H1 (cell line): ENCODE measurements at regions not wholly inside any gene's neighbourhood (a gene's known extent, or its start where the extent isn't known, plus 50 kb on each side); places are given as distances from the start of the nearest gene placed in this dataset.

Experiments used
- CTCF ChIA-PET: fragments of 300-600 bp; sonication (Branson Sonifier 250); formaldehyde crosslinking; loops from one replicate; lab custom pipeline; 2021; ENCODE audit not compliant: partially characterized antibody; lab: Charles Lee
- POLR2A ChIA-PET: fragments of 300-600 bp; sonication (Branson Sonifier 250); formaldehyde crosslinking; loops from one replicate; lab custom pipeline; 2021; ENCODE audit warnings: inconsistent platforms; ENCODE audit not compliant: partially characterized antibody; lab: Charles Lee
- DNase-seq, 2 experiments: peaks; one replicate each; pipeline versions ENCODE4 v3.0.0 to v3.0.0-alpha.2; 2010 to 2022; ENCODE audit warnings: low spot score in 2 of 2, low read depth in 1 of 2, mixed read lengths in 1 of 2
- FAIRE-seq: peaks from 2 replicates; lab custom pipeline; 2011; peaks lifted over from hg19 to GRCh38; lab: Jason Lieb, UNC
- H2AFZ ChIP-seq: 2 replicates; pipeline ENCODE4 v1.8.1; 2012; ENCODE audit warnings: low read length, inconsistent platforms
- H2AK5ac ChIP-seq: 2 replicates; pipeline ENCODE4 v1.6.1; 2013; ENCODE audit warnings: low read depth, low read length
- H2BK120ac ChIP-seq: replicated peaks from 2 replicates; pipeline ENCODE3; 2013; ENCODE audit warnings: low read depth, low read length, inconsistent platforms
- H2BK12ac ChIP-seq: 2 replicates; pipeline ENCODE4 v1.6.1; 2013; ENCODE audit warnings: low read depth, low read length
- H2BK15ac ChIP-seq: 2 replicates; pipeline ENCODE4 v1.6.1; 2013; ENCODE audit warnings: low read length
- H2BK20ac ChIP-seq: 2 replicates; pipeline ENCODE4 v1.6.1; 2013; ENCODE audit warnings: low read length
- H2BK5ac ChIP-seq: 2 replicates; pipeline ENCODE4 v1.6.1; 2013; ENCODE audit warnings: low read depth, low read length
- H3K14ac ChIP-seq: 2 replicates; pipeline ENCODE4 v1.6.1; 2013; ENCODE audit warnings: inconsistent platforms; ENCODE audit not compliant: insufficient read length
- H3K18ac ChIP-seq: 2 replicates; pipeline ENCODE4 v1.6.1; 2013; ENCODE audit warnings: low read length; ENCODE audit errors: extremely low read depth
- H3K23ac ChIP-seq: 2 replicates; pipeline ENCODE4 v1.6.1; 2013; ENCODE audit warnings: inconsistent platforms; ENCODE audit not compliant: insufficient read length
- H3K23me2 ChIP-seq: 2 replicates; pipeline ENCODE4 v1.6.1; 2013; ENCODE audit warnings: low read depth, low read length
- H3K27ac ChIP-seq: 2 replicates; pipeline ENCODE4 v1.6.1; 2011; ENCODE audit warnings: low read depth, low read length, inconsistent platforms
- H3K27me3 ChIP-seq, 4 experiments: replicated peaks in 1 of 4; 1 replicate in 1 of 4; 2 replicates in 3 of 4; pipeline versions ENCODE4 v1.6.1 to v1.8.1; 2011 to 2013; ENCODE audit warnings: low read length in 3 of 4, mild to moderate bottlenecking in 3 of 4, inconsistent platforms in 2 of 4, mixed read lengths in 2 of 4, moderate library complexity in 1 of 4; ENCODE audit not compliant: control insufficient read depth in 3 of 4, insufficient read depth in 3 of 4; ENCODE audit errors: extremely low read depth in 1 of 4
- H3K36me3 ChIP-seq, 4 experiments: 2 replicates each; pipeline versions ENCODE4 v1.6.1 to v1.8.1; 2011 to 2013; ENCODE audit warnings: mild to moderate bottlenecking in 4 of 4, low read length in 3 of 4, moderate library complexity in 2 of 4, control low read depth in 1 of 4, inconsistent platforms in 1 of 4; ENCODE audit not compliant: insufficient read depth in 4 of 4, control insufficient read depth in 2 of 4
- H3K4ac ChIP-seq: replicated peaks from 2 replicates; pipeline ENCODE3; 2013; ENCODE audit warnings: low read length, low read depth, mixed read lengths, inconsistent platforms; ENCODE audit not compliant: insufficient read length
- H3K4me1 ChIP-seq, 4 experiments: replicated peaks in 1 of 4; 1 replicate in 1 of 4; 2 replicates in 3 of 4; pipeline versions ENCODE4 v1.6.1 to v1.8.1; 2011 to 2013; ENCODE audit warnings: low read length in 3 of 4, inconsistent platforms in 2 of 4, mixed read lengths in 1 of 4; ENCODE audit not compliant: insufficient read depth in 4 of 4, control insufficient read depth in 3 of 4
- H3K4me2 ChIP-seq, 2 experiments: 2 replicates each; pipeline versions ENCODE4 v1.6.1 to v1.8.1; 2011 to 2013; ENCODE audit warnings: low read depth in 2 of 2, low read length in 2 of 2, control low read depth in 1 of 2, inconsistent platforms in 1 of 2, mild to moderate bottlenecking in 1 of 2; ENCODE audit not compliant: insufficient read depth in 1 of 2
- H3K4me3 ChIP-seq, 4 experiments: fragments of 200-600, 300-600 bp in 1 of 4; sonication (generic), shearing (Covaris generic), sonication (Bioruptor Twin) in 1 of 4; 2 replicates each; pipeline versions ENCODE4 v1.5.1 to v1.8.1; 2011 to 2016; ENCODE audit warnings: low read length in 4 of 4, low read depth in 3 of 4, control low read depth in 2 of 4, inconsistent platforms in 2 of 4, mild to moderate bottlenecking in 2 of 4, mixed read lengths in 1 of 4, moderate library complexity in 1 of 4; ENCODE audit not compliant: insufficient read depth in 2 of 4; ENCODE audit errors: extremely low read depth in 1 of 4
- H3K56ac ChIP-seq: replicated peaks from 2 replicates; pipeline ENCODE3; 2013; ENCODE audit warnings: low read depth, mild to moderate bottlenecking, mixed read lengths, low read length, inconsistent platforms; ENCODE audit not compliant: insufficient read length
- H3K79me1 ChIP-seq: 2 replicates; pipeline ENCODE4 v1.6.1; 2013; ENCODE audit warnings: low read depth, low read length, control low read depth
- H3K79me2 ChIP-seq, 2 experiments: 2 replicates each; pipeline versions ENCODE4 v1.6.1 to v1.8.1; 2012 to 2013; ENCODE audit warnings: low read length in 2 of 2, mild to moderate bottlenecking in 2 of 2, inconsistent platforms in 1 of 2; ENCODE audit not compliant: insufficient read depth in 2 of 2, control insufficient read depth in 1 of 2
- H3K9ac ChIP-seq, 4 experiments: replicated peaks in 1 of 4; 1 replicate in 1 of 4; 2 replicates in 3 of 4; pipeline versions ENCODE4 v1.6.1 to v1.8.1; 2011 to 2013; ENCODE audit warnings: low read depth in 3 of 4, low read length in 3 of 4, control low read depth in 2 of 4, mild to moderate bottlenecking in 2 of 4, moderate library complexity in 2 of 4, inconsistent platforms in 1 of 4; ENCODE audit errors: extremely low read depth in 1 of 4
- H3K9me3 ChIP-seq, 2 experiments: 2 replicates each; pipeline versions ENCODE4 v1.6.1 to v1.8.1; 2012 to 2013; ENCODE audit warnings: mild to moderate bottlenecking in 2 of 2, moderate library complexity in 2 of 2, control low read depth in 1 of 2, inconsistent platforms in 1 of 2, low read depth in 1 of 2, low read length in 1 of 2, mixed read lengths in 1 of 2; ENCODE audit not compliant: insufficient read depth in 2 of 2
- H4K20me1 ChIP-seq, 2 experiments: replicated peaks in 1 of 2; 2 replicates each; pipeline versions ENCODE3 to v1.8.1; 2011 to 2013; ENCODE audit warnings: inconsistent platforms in 2 of 2, low read length in 2 of 2, mild to moderate bottlenecking in 1 of 2; ENCODE audit not compliant: insufficient read depth in 2 of 2, control insufficient read depth in 1 of 2
- H4K5ac ChIP-seq: 2 replicates; pipeline ENCODE4 v1.6.1; 2013; ENCODE audit warnings: low read length, low read depth, mixed read lengths, inconsistent platforms; ENCODE audit not compliant: insufficient read length
- H4K8ac ChIP-seq: 2 replicates; pipeline ENCODE4 v1.8.0; 2013; ENCODE audit warnings: mild to moderate bottlenecking, moderate library complexity, low read length, inconsistent platforms; ENCODE audit not compliant: insufficient read depth; ENCODE audit errors: extremely low read depth
- H4K91ac ChIP-seq: replicated peaks from 2 replicates; pipeline ENCODE3; 2013; ENCODE audit warnings: low read length, mixed read lengths, inconsistent platforms; ENCODE audit not compliant: insufficient read length
- BCL11A ChIP-seq, 2 experiments: IDR thresholded peaks; one replicate each; pipeline ENCODE4 v1.6.1; 2011; ENCODE audit warnings: low read depth in 2 of 2, low read length in 2 of 2, mild to moderate bottlenecking in 2 of 2
- EP300 ChIP-seq, 2 experiments: IDR thresholded peaks; 1 replicate in 1 of 2; 2 replicates in 1 of 2; pipeline ENCODE4 v1.6.1; 2011 to 2012; ENCODE audit warnings: low read depth in 2 of 2, low read length in 2 of 2, mild to moderate bottlenecking in 2 of 2, borderline replicate concordance in 1 of 2, inconsistent platforms in 1 of 2, moderate library complexity in 1 of 2
- EZH2 ChIP-seq: fragments of 200-600 bp; sonication (generic); IDR thresholded peaks from 2 replicates; pipeline ENCODE4 v1.7.1; 2012; ENCODE audit warnings: low read depth, mild to moderate bottlenecking, moderate library complexity, low read length, inconsistent platforms; ENCODE audit not compliant: severe bottlenecking
- HDAC6 ChIP-seq: IDR thresholded peaks from one replicate; pipeline ENCODE4 v1.7.1; 2012; ENCODE audit warnings: low read depth, mild to moderate bottlenecking, inconsistent platforms, low read length, moderate library complexity
- JUND ChIP-seq: IDR thresholded peaks from 2 replicates; pipeline ENCODE4 v1.6.1; 2011; ENCODE audit warnings: mild to moderate bottlenecking, improper control_type of control experiment, low read length
- NRF1 ChIP-seq: IDR thresholded peaks from 2 replicates; pipeline ENCODE4 v1.6.1; 2011; ENCODE audit warnings: mild to moderate bottlenecking, low read depth, low read length, improper control_type of control experiment
- RAD21 ChIP-seq, 2 experiments: IDR thresholded peaks in 1 of 2; conservative IDR thresholded peaks in 1 of 2; 2 replicates each; pipeline ENCODE4 v1.6.1; 2011; ENCODE audit warnings: low read depth in 2 of 2, low read length in 2 of 2, improper control_type of control experiment in 1 of 2, inconsistent platforms in 1 of 2, mild to moderate bottlenecking in 1 of 2, moderate library complexity in 1 of 2
- SIRT6 ChIP-seq: IDR thresholded peaks from one replicate; pipeline ENCODE4 v1.7.1; 2012; ENCODE audit warnings: low read length, inconsistent platforms
- SIX5 ChIP-seq: IDR thresholded peaks from 2 replicates; pipeline ENCODE4 v1.6.1; 2011; ENCODE audit warnings: mild to moderate bottlenecking, low read depth, low read length
- SP4 ChIP-seq: IDR thresholded peaks from 2 replicates; pipeline ENCODE4 v1.6.1; 2012; ENCODE audit warnings: low read length, inconsistent platforms
- WGBS, 2 experiments: shearing (Covaris generic) in 1 of 2; methylation state at CpG; one replicate each; pipeline versions ENCODE4 v1.1.6 to v1.1.7; 2013 to 2015; ENCODE audit warnings: low lambda C conversion rate in 2 of 2, mixed read lengths in 2 of 2, inconsistent platforms in 1 of 2, low coverage in 1 of 2, missing lambda C conversion rate in 1 of 2; ENCODE audit not compliant: insufficient replicate concordance in 2 of 2, insufficient coverage in 1 of 2, insufficient read length in 1 of 2; ENCODE audit errors: extremely low coverage in 1 of 2, missing lambda C conversion rate in 1 of 2; 5-methylcytosine and 5-hydroxymethylcytosine counted together
- TF ChIP-seq, protein P1 (sequence below): IDR thresholded peaks from 2 replicates; pipeline ENCODE4 v1.6.1; 2011; ENCODE audit warnings: low read length, improper control_type of control experiment
- TF ChIP-seq, protein P2 (sequence below): IDR thresholded peaks from 2 replicates; pipeline ENCODE4 v1.6.1; 2012; ENCODE audit warnings: low read length, inconsistent platforms

DNA sequence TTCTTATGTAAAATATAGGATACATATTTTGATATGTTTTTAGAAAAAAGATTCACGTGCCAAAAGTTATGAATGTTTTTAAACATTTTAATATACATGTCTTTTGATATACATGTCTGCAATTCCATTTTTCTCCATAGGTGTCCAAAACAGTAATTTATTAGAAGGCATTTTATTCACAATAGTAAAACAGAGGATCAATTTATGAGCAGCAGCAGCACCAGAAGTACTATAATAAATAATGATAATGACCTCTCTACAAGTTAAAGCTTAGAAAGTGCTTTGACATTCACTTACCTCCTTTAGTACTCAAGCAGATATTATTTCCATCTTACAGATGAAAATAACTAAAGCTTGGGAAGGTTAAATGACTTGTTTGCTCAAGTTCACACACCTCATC is 96.7 kb upstream of the DBX1 start:
- no peak overlapping the region for H3K4ac ChIP-seq
- H2AFZ ChIP-seq, result no peak overlapping the region
- H3K36me3 ChIP-seq, result no peaks in the 10 kb centered on the region
- H3K9ac ChIP-seq, result no peak overlapping the region
- H4K20me1 ChIP-seq, result no peaks in the 10 kb centered on the region
- H3K23ac ChIP-seq, result no peak overlapping the region
- no peak overlapping the region for H3K27ac ChIP-seq
- no peak overlapping the region for H4K8ac ChIP-seq
- no peak overlapping the region for H3K4me2 ChIP-seq
- H3K79me2 ChIP-seq, result no peaks in the 10 kb centered on the region
- H2BK20ac ChIP-seq, result no peak overlapping the region
- no peak for DNase-seq
- ChIA-PET POLR2A (no interaction called here), CTCF (interaction anchor here (0.6 kb wide), 1 partner anchor 10 kb away, joined by 4 read pairs; no protein-coding TSS in a partner anchor)
- no peak overlapping the region for H2BK12ac ChIP-seq
- H2BK15ac ChIP-seq, result no peak overlapping the region
- no peak overlapping the region for H2AK5ac ChIP-seq
- no peak overlapping the region for H3K4me3 ChIP-seq
- no peaks in the 10 kb centered on the region for H3K4me1 ChIP-seq
- no peak overlapping the region for H2BK5ac ChIP-seq
- no peak overlapping the region for H2BK120ac ChIP-seq
- H4K5ac ChIP-seq, result no peak overlapping the region
- no peak for FAIRE-seq
- no peaks in the 10 kb centered on the region for H3K79me1 ChIP-seq
- H4K91ac ChIP-seq, result no peak overlapping the region
- no peaks in the 10 kb centered on the region for H3K9me3 ChIP-seq
- no peaks in the 10 kb centered on the region for H3K23me2 ChIP-seq
- WGBS, 2 experiments, result 92% methylated on average over 1 of the region's 1 CpG; no CpG with 5 or more reads in 1 of the 2 experiments
- H3K18ac ChIP-seq, result no peak overlapping the region
- no peak overlapping the region for H3K56ac ChIP-seq
- H3K14ac ChIP-seq, result no peak overlapping the region
- H3K27me3 ChIP-seq, result no peaks in the 10 kb centered on the region
- no peak for TF ChIP-seq JUND
- TF ChIP-seq, protein P1, sequence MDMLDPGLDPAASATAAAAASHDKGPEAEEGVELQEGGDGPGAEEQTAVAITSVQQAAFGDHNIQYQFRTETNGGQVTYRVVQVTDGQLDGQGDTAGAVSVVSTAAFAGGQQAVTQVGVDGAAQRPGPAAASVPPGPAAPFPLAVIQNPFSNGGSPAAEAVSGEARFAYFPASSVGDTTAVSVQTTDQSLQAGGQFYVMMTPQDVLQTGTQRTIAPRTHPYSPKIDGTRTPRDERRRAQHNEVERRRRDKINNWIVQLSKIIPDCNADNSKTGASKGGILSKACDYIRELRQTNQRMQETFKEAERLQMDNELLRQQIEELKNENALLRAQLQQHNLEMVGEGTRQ, result no peak
- TF ChIP-seq BCL11A (IDR thresholded peaks at IDR 0.05; ENCODE audit: low read depth in 2 of 2, low read length in 2 of 2), result no peak
- TF ChIP-seq, protein P2, sequence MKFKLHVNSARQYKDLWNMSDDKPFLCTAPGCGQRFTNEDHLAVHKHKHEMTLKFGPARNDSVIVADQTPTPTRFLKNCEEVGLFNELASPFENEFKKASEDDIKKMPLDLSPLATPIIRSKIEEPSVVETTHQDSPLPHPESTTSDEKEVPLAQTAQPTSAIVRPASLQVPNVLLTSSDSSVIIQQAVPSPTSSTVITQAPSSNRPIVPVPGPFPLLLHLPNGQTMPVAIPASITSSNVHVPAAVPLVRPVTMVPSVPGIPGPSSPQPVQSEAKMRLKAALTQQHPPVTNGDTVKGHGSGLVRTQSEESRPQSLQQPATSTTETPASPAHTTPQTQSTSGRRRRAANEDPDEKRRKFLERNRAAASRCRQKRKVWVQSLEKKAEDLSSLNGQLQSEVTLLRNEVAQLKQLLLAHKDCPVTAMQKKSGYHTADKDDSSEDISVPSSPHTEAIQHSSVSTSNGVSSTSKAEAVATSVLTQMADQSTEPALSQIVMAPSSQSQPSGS, result no peak
- TF ChIP-seq HDAC6, result no peak
- TF ChIP-seq RAD21 (IDR thresholded peaks at IDR 0.05 in 1 of 2, conservative IDR thresholded peaks at IDR 0.05 in 1 of 2; ENCODE audit: low read depth in 2 of 2, low read length in 2 of 2), result no peak
- no peak for TF ChIP-seq SIX5
- no peak for TF ChIP-seq SP4
- TF ChIP-seq SIRT6, result no peak
- TF ChIP-seq EZH2, result no peak
- TF ChIP-seq EP300 (IDR thresholded peaks at IDR 0.05; ENCODE audit: borderline replicate concordance in 1 of 2, low read depth in 2 of 2, low read length in 2 of 2), result no peak
- TF ChIP-seq NRF1, result no peak
